Liver (tissue), 3 donors: ENCODE measurements at regions not wholly inside any gene's neighbourhood (a gene's known extent, or its start where the extent isn't known, plus 50 kb on each side); places are given as distances from the start of the nearest gene placed in this dataset.

Experiments
- ATF3 ChIP-seq: IDR thresholded peaks from 2 replicates; pipeline ENCODE4 v1.6.1; 2016; ENCODE audit warnings: antibody characterized with exemption
- FOXA1 ChIP-seq: IDR thresholded peaks from 2 replicates; pipeline ENCODE4 v1.6.1; 2016; ENCODE audit warnings: antibody characterized with exemption
- HNF4A ChIP-seq, 2 donors: conservative IDR thresholded peaks; 2 replicates each; pipeline ENCODE4 v1.6.1; 2016; ENCODE audit warnings: antibody characterized with exemption in 2 of 2, mild to moderate bottlenecking in 2 of 2
- RAD21 ChIP-seq, 2 donors: IDR thresholded peaks; 2 replicates each; pipeline ENCODE4 v1.6.1; 2016; ENCODE audit warnings: antibody characterized with exemption in 2 of 2, mild to moderate bottlenecking in 2 of 2
- REST ChIP-seq: IDR thresholded peaks from 2 replicates; pipeline ENCODE4 v1.6.1; 2016; ENCODE audit warnings: antibody characterized with exemption, mild to moderate bottlenecking
- RXRA ChIP-seq, 2 donors: IDR thresholded peaks; 2 replicates each; pipeline ENCODE4 v1.6.1; 2017 to 2018; ENCODE audit warnings: antibody characterized with exemption in 2 of 2, mild to moderate bottlenecking in 1 of 2
- TF ChIP-seq, protein P1 (sequence below): fragments of 150-350 bp; IDR thresholded peaks from 2 replicates; pipeline ENCODE4 v1.5.1; 2017; ENCODE audit warnings: improper control_type of control experiment, low read depth, low read length; ENCODE audit not compliant: missing input control
- donor health status: healthy.
- donor health status: healthy.

GRCh38 chr3:132837615-132838014 is 115.4 kb upstream of the NPHP3 start:
- TF ChIP-seq, protein P1, sequence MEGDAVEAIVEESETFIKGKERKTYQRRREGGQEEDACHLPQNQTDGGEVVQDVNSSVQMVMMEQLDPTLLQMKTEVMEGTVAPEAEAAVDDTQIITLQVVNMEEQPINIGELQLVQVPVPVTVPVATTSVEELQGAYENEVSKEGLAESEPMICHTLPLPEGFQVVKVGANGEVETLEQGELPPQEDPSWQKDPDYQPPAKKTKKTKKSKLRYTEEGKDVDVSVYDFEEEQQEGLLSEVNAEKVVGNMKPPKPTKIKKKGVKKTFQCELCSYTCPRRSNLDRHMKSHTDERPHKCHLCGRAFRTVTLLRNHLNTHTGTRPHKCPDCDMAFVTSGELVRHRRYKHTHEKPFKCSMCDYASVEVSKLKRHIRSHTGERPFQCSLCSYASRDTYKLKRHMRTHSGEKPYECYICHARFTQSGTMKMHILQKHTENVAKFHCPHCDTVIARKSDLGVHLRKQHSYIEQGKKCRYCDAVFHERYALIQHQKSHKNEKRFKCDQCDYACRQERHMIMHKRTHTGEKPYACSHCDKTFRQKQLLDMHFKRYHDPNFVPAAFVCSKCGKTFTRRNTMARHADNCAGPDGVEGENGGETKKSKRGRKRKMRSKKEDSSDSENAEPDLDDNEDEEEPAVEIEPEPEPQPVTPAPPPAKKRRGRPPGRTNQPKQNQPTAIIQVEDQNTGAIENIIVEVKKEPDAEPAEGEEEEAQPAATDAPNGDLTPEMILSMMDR: no peak
- no peak for TF ChIP-seq HNF4A (conservative IDR thresholded peaks at IDR 0.05)
- TF ChIP-seq RXRA (IDR thresholded peaks at IDR 0.05): no peak
- no peak for TF ChIP-seq FOXA1
- no peak for TF ChIP-seq ATF3
- TF ChIP-seq RAD21 (IDR thresholded peaks at IDR 0.05): no peak
- no peak for TF ChIP-seq REST
